ENCODE measurements at regions not wholly inside any gene's neighbourhood (a gene's known extent, or its start where the extent isn't known, plus 50 kb on each side); places are given as distances from the start of the nearest gene placed in this dataset.

GRCh38 chr6:119480961-119481497 lies 131.5 kb upstream of the MAN1A1 start:
- H3K36me3 Mint-ChIP-seq (ENCODE audit: low read depth): no peaks in the 10 kb centered on the region
- DNase-seq: no peak
- no peak for TF ChIP-seq CTCF (IDR thresholded peaks at IDR 0.05)
- H3K9me3 Mint-ChIP-seq: peaks cover 3% of the 10 kb centered on the region; the same call in 1 of the 2 replicates
- no peaks in the 10 kb centered on the region for H3K27me3 Mint-ChIP-seq (ENCODE audit: insufficient read depth)
- no peak overlapping the region for H3K4me3 Mint-ChIP-seq
- H3K4me1 Mint-ChIP-seq (ENCODE audit: low read depth): no peaks in the 10 kb centered on the region; the same call in 1 of the 2 replicates
- no peak overlapping the region for H3K27ac Mint-ChIP-seq

GRCh38 chr6:119479860-119480655 lies 130.5 kb upstream of the MAN1A1 start:
- TF ChIP-seq CTCF (IDR thresholded peaks at IDR 0.05): no peak
- no peak overlapping the region for H3K27ac Mint-ChIP-seq
- H3K36me3 Mint-ChIP-seq (ENCODE audit: low read depth): no peaks in the 10 kb centered on the region
- H3K4me3 Mint-ChIP-seq: no peak overlapping the region
- no peak for DNase-seq
- H3K4me1 Mint-ChIP-seq (ENCODE audit: low read depth): no peaks in the 10 kb centered on the region; the same call in 1 of the 2 replicates
- peaks cover 3% of the 10 kb centered on the region; the same call in 1 of the 2 replicates for H3K9me3 Mint-ChIP-seq
- H3K27me3 Mint-ChIP-seq (ENCODE audit: insufficient read depth): no peaks in the 10 kb centered on the region

- Mint-ChIP-seq H3K4me3 (no peak overlapping the region), H3K27me3 (ENCODE audit: insufficient read depth) (no peaks in the 10 kb centered on the region), H3K4me1 (ENCODE audit: low read depth) (no peaks in the 10 kb centered on the region), H3K27ac (no peak overlapping the region), H3K36me3 (ENCODE audit: low read depth) (no peaks in the 10 kb centered on the region), H3K9me3 (peaks cover 7% of the 10 kb centered on the region; the same call in 1 of the 2 replicates)
- TF ChIP-seq CTCF (IDR thresholded peaks at IDR 0.05): no peak
- DNase-seq: no peak
These were observed 127.0 kb upstream of the MAN1A1 start for GRCh38 chr6:119476554-119476953.

- Mint-ChIP-seq H3K4me3 (no peak overlapping the region), H3K36me3 (ENCODE audit: low read depth) (no peaks in the 10 kb centered on the region), H3K27me3 (ENCODE audit: insufficient read depth) (no peaks in the 10 kb centered on the region), H3K27ac (no peak overlapping the region), H3K9me3 (peaks cover 7% of the 10 kb centered on the region; the same call in 1 of the 2 replicates), H3K4me1 (ENCODE audit: low read depth) (no peaks in the 10 kb centered on the region)
- no peak for TF ChIP-seq CTCF (IDR thresholded peaks at IDR 0.05)
- DNase-seq: no peak
These were observed 126.5 kb upstream of the MAN1A1 start for GRCh38 chr6:119476024-119476423.

- Mint-ChIP-seq H3K4me3 (no peak overlapping the region), H3K36me3 (ENCODE audit: low read depth) (no peaks in the 10 kb centered on the region), H3K27ac (no peak overlapping the region), H3K4me1 (ENCODE audit: low read depth) (no peaks in the 10 kb centered on the region), H3K9me3 (peaks cover 19% of the 10 kb centered on the region), H3K27me3 (ENCODE audit: insufficient read depth) (no peaks in the 10 kb centered on the region)
- no peak for TF ChIP-seq CTCF (IDR thresholded peaks at IDR 0.05)
- DNase-seq: no peak
These were observed 121.5 kb upstream of the MAN1A1 start for GRCh38 chr6:119470893-119471542.

Data from HFFc6 (cell line).